Heart left ventricle (tissue), 16 donors: ENCODE measurements at regions not wholly inside any gene's neighbourhood (a gene's known extent, or its start where the extent isn't known, plus 50 kb on each side); places are given as distances from the start of the nearest gene placed in this dataset.

ENCODE experiments used
- ATAC-seq, 4 donors: fragments of 200-7000 bp; cut with Tn5 transposase; one replicate each; pipeline ENCODE4 v1.9.1; 2020 to 2022; ENCODE audit warnings: moderate library complexity in 4 of 4, mild to moderate bottlenecking in 3 of 4, moderate number of reproducible peaks in 1 of 4
- DNase-seq, 5 donors: peaks; one replicate each; pipeline ENCODE4 v3.0.0-alpha.2; 2020
- H3K27ac ChIP-seq, 12 donors: fragments of 200-600 bp; sonication (generic) in 4 of 12; one replicate each; pipeline versions ENCODE4 v1.5.0 to v1.8.0; 2016 to 2022; ENCODE audit warnings: mild to moderate bottlenecking in 2 of 12
- H3K27me3 ChIP-seq, 9 donors: fragments of 200-600 bp; sonication (generic) in 2 of 9; one replicate each; pipeline versions ENCODE4 v1.5.1 to v1.8.0; 2016 to 2022; ENCODE audit warnings: mild to moderate bottlenecking in 3 of 9
- H3K36me3 ChIP-seq, 9 donors: fragments of 200-600 bp; sonication (generic) in 2 of 9; one replicate each; pipeline versions ENCODE4 v1.5.0 to v1.8.0; 2018 to 2022; ENCODE audit warnings: mild to moderate bottlenecking in 2 of 9
- H3K4me1 ChIP-seq, 12 donors: fragments of 200-600 bp; sonication (generic) in 4 of 12; one replicate each; pipeline versions ENCODE4 v1.5.0 to v1.8.0; 2016 to 2022; ENCODE audit warnings: mild to moderate bottlenecking in 3 of 12
- H3K4me3 ChIP-seq, 12 donors: fragments of 200-600 bp; sonication (generic) in 4 of 12; one replicate each; pipeline versions ENCODE4 v1.5.0 to v1.8.0; 2017 to 2022; ENCODE audit warnings: mild to moderate bottlenecking in 9 of 12, moderate library complexity in 4 of 12
- H3K9me3 ChIP-seq, 12 donors: fragments of 200-600 bp; sonication (generic) in 4 of 12; one replicate each; pipeline versions ENCODE4 v1.5.0 to v1.8.0; 2016 to 2022; ENCODE audit warnings: mild to moderate bottlenecking in 1 of 12
- CTCF ChIP-seq, 12 donors: fragments of 200-600 bp; sonication (generic) in 4 of 12; IDR thresholded peaks; one replicate each; pipeline versions ENCODE4 v1.5.0 to v1.8.0; 2018 to 2022; ENCODE audit warnings: antibody characterized with exemption in 12 of 12, mild to moderate bottlenecking in 5 of 12
- POLR2A ChIP-seq, 2 donors: fragments of 450-650 bp; IDR thresholded peaks; one replicate each; pipeline ENCODE4 v1.6.1; 2017; ENCODE audit warnings: antibody characterized with exemption in 2 of 2, mild to moderate bottlenecking in 2 of 2, moderate library complexity in 2 of 2
- WGBS, 4 donors: extraction: QIAGEN DNeasy Blood & Tissue Kit in 2 of 4; methylation state at CpG; one replicate each; pipeline versions ENCODE4 v1.1.5 to v1.1.7; 2013 to 2018; 5-methylcytosine and 5-hydroxymethylcytosine counted together
- intact Hi-C, 10 donors: fragments of 100-400 bp; cut with DNase I; formaldehyde crosslinking; loops; one replicate each; pipeline versions ENCODE4 v1.11.1 to v1.14.2; 2022
- donor health status: ischemic (EF 13 %, LVEDD 7.1; RV severe dilation, severe dysfunction).
- donor health status: healthy with polysubstance abuse.
- donor health status: DM: no; HTN: yes; CAD: no.
- donor health status: DM: no; HTN: no; CAD: no.
- donor health status: ischemic (EF 25% LVEDD 6.9; RV normal size, moderate dysfunction).
- donor health status: ischemic (EF 25% LVEDD 5.7; RV mildly dilated, moderate dysfunction).
- donor health status: healthy.
- donor health status: DM: yes; HTN: yes; CAD: no.
- donor health status: ischemic (EF 35%, LVEDD 5.7; RV mildly dilated, moderate dysfunction).
- donor health status: nonischemic (EF 11% LVEDD 7.7; RV severe dilation, severe dysfunction).
- donor health status: DM: yes; HTN: yes; CAD: no.
- donor health status: PGD.
- donor health status: ischemic (EF 29% LVEDD 5.4; RV normal size, mild dysfunction).
- donor health status: nonischemic (EF 23%, LVEDD 6.1; RV moderate dilation, normal function).

GRCh38 chr16:35908152-35908551 lies 2448.7 kb downstream of the TP53TG3F start:
- Histone ChIP-seq H3K4me3 (no peak overlapping the region), H3K27me3 (no peaks in the 10 kb centered on the region), H3K27ac (no peak overlapping the region), H3K4me1 (no peaks in the 10 kb centered on the region), H3K9me3 (no peaks in the 10 kb centered on the region), H3K36me3 (no peaks in the 10 kb centered on the region)
- 76 to 82% (median 77%) methylated on average over 7 of the region's 7 CpGs for WGBS, 4 donors
- intact Hi-C loops: no loop called here
- ATAC-seq (no peak), DNase-seq (no peak)
- no peak for TF ChIP-seq CTCF (IDR thresholded peaks at IDR 0.05)
- TF ChIP-seq POLR2A (IDR thresholded peaks at IDR 0.05): no peak

DNA sequence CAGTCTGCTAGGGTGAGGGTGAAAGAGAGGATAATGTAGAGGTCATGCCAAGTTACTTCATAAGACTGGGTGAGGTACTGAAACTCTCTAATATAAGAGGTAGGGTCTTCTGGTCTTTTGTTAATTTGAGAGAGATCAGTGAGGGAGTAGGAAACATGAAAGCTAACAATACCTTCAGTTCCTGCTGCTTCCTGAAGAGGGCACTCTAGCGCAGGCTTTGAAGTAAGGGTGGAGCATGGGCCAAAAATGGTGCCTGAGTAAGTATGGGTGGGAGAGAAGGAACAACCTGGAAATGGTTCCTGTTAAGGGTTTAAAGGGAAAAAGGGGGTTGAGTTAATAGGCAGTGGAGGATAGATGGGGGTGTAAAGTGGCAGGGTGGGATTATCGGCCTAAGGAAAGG lies 2449.5 kb downstream of the TP53TG3F start:
- WGBS, 4 donors: 52 to 61% (median 54%) methylated on average over 2 of the region's 2 CpGs
- peaks cover 0 to 5% (median 0%) of the 10 kb centered on the region in 12 donors for H3K9me3 ChIP-seq
- H3K36me3 ChIP-seq: no peaks in the 10 kb centered on the region

DNA sequence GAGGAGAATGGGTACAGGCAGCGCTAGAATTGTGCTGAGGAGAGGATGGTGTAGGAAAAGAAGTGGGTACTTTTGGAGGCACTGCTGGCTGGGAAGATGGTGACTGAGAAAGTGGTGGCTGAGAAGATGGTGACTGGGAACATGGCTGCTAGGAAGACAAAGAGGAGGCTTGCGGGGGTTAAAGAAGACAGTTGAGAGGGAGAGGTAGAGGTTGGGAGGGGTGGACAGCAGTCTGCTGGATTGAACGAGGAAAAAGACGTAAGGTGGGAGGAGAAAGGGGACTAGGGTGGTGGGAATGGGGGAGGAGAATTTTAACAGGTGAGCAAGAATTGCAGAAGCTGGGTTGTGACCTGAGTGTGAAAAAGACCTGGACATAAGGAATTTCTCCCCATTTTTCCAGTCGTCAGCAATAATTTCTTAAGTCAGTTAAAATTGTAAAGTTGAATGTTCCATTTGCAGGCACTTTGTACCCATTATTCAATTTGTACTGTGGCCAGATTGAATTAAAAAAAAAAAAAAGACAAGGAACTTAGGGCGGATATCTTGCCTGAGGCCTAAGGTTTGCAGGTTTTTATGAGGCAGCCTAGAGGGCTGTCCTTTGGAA lies 2450.0 kb downstream of the TP53TG3F start:
- Histone ChIP-seq H3K4me1 (no peaks in the 10 kb centered on the region), H3K27me3 (no peaks in the 10 kb centered on the region), H3K36me3 (no peaks in the 10 kb centered on the region), H3K27ac (no peak overlapping the region), H3K4me3 (no peak overlapping the region), H3K9me3 (peaks cover 0 to 10% (median 0%) of the 10 kb centered on the region in 12 donors)
- DNase-seq (no peak), ATAC-seq (no peak)
- WGBS, 4 donors: 80 to 86% (median 83%) methylated on average over 6 of the region's 6 CpGs
- intact Hi-C loops: no loop called here
- TF ChIP-seq CTCF (IDR thresholded peaks at IDR 0.05) (no peak), POLR2A (IDR thresholded peaks at IDR 0.05) (no peak)

More for the DNA sequence above, 2449.5 kb downstream of the TP53TG3F start:
- Histone ChIP-seq H3K4me3 (no peak overlapping the region), H3K4me1 (no peaks in the 10 kb centered on the region), H3K27me3 (no peaks in the 10 kb centered on the region), H3K27ac (no peak overlapping the region)
- ATAC-seq (no peak), DNase-seq (no peak)
- intact Hi-C loops: no loop called here
- TF ChIP-seq POLR2A (IDR thresholded peaks at IDR 0.05): no peak

DNA sequence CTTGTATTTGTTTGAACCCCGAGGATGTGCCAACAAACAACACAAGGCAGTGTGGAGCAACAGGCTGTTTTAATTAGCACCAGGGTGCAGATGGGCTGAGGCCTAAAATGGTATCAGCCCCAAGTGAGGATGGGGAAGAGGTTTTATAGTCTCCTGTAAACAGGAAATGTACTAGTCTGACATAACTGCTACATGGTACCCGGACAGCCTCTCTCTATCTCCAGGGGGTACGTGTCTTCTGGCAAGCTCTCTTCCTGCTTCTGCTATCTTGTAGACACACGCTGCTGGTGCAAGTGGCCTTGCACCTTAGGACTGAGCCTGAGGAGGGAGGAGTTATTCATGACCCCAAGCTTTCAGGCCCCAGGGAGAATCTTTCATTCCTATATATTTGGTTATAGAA lies 2451.0 kb downstream of the TP53TG3F start:
- Histone ChIP-seq H3K4me1 (no peaks in the 10 kb centered on the region), H3K36me3 (no peaks in the 10 kb centered on the region), H3K27ac (no peak overlapping the region), H3K27me3 (no peaks in the 10 kb centered on the region), H3K4me3 (no peak overlapping the region), H3K9me3 (peaks cover 0 to 17% (median 0%) of the 10 kb centered on the region in 12 donors)
- DNase-seq: no peak
- intact Hi-C loops: no loop called here
- TF ChIP-seq CTCF (IDR thresholded peaks at IDR 0.05) (no peak), POLR2A (IDR thresholded peaks at IDR 0.05) (no peak)
- ATAC-seq: no peak
- WGBS, 4 donors: 71 to 88% (median 79%) methylated on average over 3 to 4 of the region's 4 CpGs

- TF ChIP-seq CTCF (IDR thresholded peaks at IDR 0.05) (no peak), POLR2A (IDR thresholded peaks at IDR 0.05) (no peak)
- intact Hi-C loops: no loop called here
- DNase-seq (no peak), ATAC-seq (no peak)
- peaks cover 0 to 22% (median 0%) of the 10 kb centered on the region in 12 donors for H3K9me3 ChIP-seq
- H3K27ac ChIP-seq: no peak overlapping the region
- no peaks in the 10 kb centered on the region for H3K4me1 ChIP-seq
- 72 to 79% (median 77%) methylated on average over 7 to 8 of the region's 8 CpGs for WGBS, 4 donors
- H3K4me3 ChIP-seq: no peak overlapping the region
- H3K36me3 ChIP-seq: no peaks in the 10 kb centered on the region
- no peaks in the 10 kb centered on the region for H3K27me3 ChIP-seq
Observed at GRCh38 chr16:35911899-35912298, 2452.5 kb downstream of the TP53TG3F start.
